H1 (cell line): ENCODE measurements at regions not wholly inside any gene's neighbourhood (a gene's known extent, or its start where the extent isn't known, plus 50 kb on each side); places are given as distances from the start of the nearest gene placed in this dataset.

Source experiments
- ATF2 ChIP-seq: IDR thresholded peaks from 2 replicates; pipeline ENCODE4 v1.6.1; 2012; ENCODE audit warnings: low read length, inconsistent platforms
- CBX8 ChIP-seq: fragments of 300-800, 300-1000 bp; sonication (generic); IDR thresholded peaks from 2 replicates; pipeline ENCODE4 v1.7.1; 2016; ENCODE audit warnings: low read depth, low read length, borderline replicate concordance
- E2F6 ChIP-seq: IDR thresholded peaks from 2 replicates; pipeline ENCODE4 v1.6.1; 2012; ENCODE audit warnings: inconsistent platforms
- EP300 ChIP-seq, 2 experiments: IDR thresholded peaks; 1 replicate in 1 of 2; 2 replicates in 1 of 2; pipeline ENCODE4 v1.6.1; 2011 to 2012; ENCODE audit warnings: low read depth in 2 of 2, low read length in 2 of 2, mild to moderate bottlenecking in 2 of 2, borderline replicate concordance in 1 of 2, inconsistent platforms in 1 of 2, moderate library complexity in 1 of 2
- MAFK ChIP-seq: IDR thresholded peaks from 2 replicates; pipeline ENCODE4 v1.6.1; 2012; ENCODE audit warnings: low read depth, mild to moderate bottlenecking, improper control_type of control experiment, low read length
- NANOG ChIP-seq: IDR thresholded peaks from 2 replicates; pipeline ENCODE4 v1.6.1; 2011; ENCODE audit warnings: low read length, low read depth, mild to moderate bottlenecking, inconsistent platforms; ENCODE audit not compliant: insufficient read depth, poor library complexity, severe bottlenecking
- POU5F1 ChIP-seq: IDR thresholded peaks from 2 replicates; pipeline ENCODE4 v1.6.1; 2011; ENCODE audit warnings: low read depth, mild to moderate bottlenecking, low read length, moderate library complexity
- SP1 ChIP-seq: IDR thresholded peaks from 2 replicates; pipeline ENCODE4 v1.6.1; 2011; ENCODE audit warnings: low read depth, low read length
- SP4 ChIP-seq: IDR thresholded peaks from 2 replicates; pipeline ENCODE4 v1.6.1; 2012; ENCODE audit warnings: low read length, inconsistent platforms
- TF ChIP-seq, protein P1 (sequence below): IDR thresholded peaks from 2 replicates; pipeline ENCODE4 v1.6.1; 2012; ENCODE audit warnings: inconsistent platforms

GRCh38 chr14:71424941-71425340, 507.3 kb upstream of the RGS6 start (continued):
- no peak for TF ChIP-seq E2F6
- no peak for TF ChIP-seq MAFK
- TF ChIP-seq EP300 (IDR thresholded peaks at IDR 0.05; ENCODE audit: borderline replicate concordance in 1 of 2, low read depth in 2 of 2, low read length in 2 of 2): no peak
- no peak for TF ChIP-seq ATF2
- no peak for TF ChIP-seq CBX8
- TF ChIP-seq, protein P1, sequence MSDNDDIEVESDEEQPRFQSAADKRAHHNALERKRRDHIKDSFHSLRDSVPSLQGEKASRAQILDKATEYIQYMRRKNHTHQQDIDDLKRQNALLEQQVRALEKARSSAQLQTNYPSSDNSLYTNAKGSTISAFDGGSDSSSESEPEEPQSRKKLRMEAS: no peak
- no peak for TF ChIP-seq NANOG
- no peak for TF ChIP-seq SP4
- no peak for TF ChIP-seq POU5F1
- TF ChIP-seq SP1: no peak
